Urinary bladder (tissue), 3 donors: ENCODE measurements at regions not wholly inside any gene's neighbourhood (a gene's known extent, or its start where the extent isn't known, plus 50 kb on each side); places are given as distances from the start of the nearest gene placed in this dataset.
"Not testable (repeated sequence)": the region's sequence is repeated elsewhere in the genome, so short reads cannot be mapped to it uniquely, and the experiment has no call there.

Experiments used
- DNase-seq: peaks from one replicate; pipeline ENCODE4 v3.0.0-alpha.2; 2015; ENCODE audit errors: extremely low spot score
- H3K27ac ChIP-seq: one replicate; pipeline ENCODE4 v1.5.1; 2013; ENCODE audit warnings: low read depth, mild to moderate bottlenecking, moderate library complexity
- H3K36me3 ChIP-seq: one replicate; pipeline ENCODE4 v1.6.1; 2013; ENCODE audit warnings: mild to moderate bottlenecking, moderate library complexity; ENCODE audit not compliant: insufficient read depth
- H3K4me1 ChIP-seq: one replicate; pipeline ENCODE4 v1.6.1; 2013; ENCODE audit warnings: mild to moderate bottlenecking, moderate library complexity; ENCODE audit not compliant: insufficient read depth
- H3K4me3 ChIP-seq: one replicate; pipeline ENCODE4 v1.5.1; 2013; ENCODE audit warnings: low read depth, low read length
- WGBS: extraction: QIAGEN DNeasy Blood & Tissue Kit; methylation state at CpG from one replicate; pipeline ENCODE4 v1.1.7; 2013; 5-methylcytosine and 5-hydroxymethylcytosine counted together
- donor health status: healthy with polysubstance abuse.
- donor health status: healthy.

DNA sequence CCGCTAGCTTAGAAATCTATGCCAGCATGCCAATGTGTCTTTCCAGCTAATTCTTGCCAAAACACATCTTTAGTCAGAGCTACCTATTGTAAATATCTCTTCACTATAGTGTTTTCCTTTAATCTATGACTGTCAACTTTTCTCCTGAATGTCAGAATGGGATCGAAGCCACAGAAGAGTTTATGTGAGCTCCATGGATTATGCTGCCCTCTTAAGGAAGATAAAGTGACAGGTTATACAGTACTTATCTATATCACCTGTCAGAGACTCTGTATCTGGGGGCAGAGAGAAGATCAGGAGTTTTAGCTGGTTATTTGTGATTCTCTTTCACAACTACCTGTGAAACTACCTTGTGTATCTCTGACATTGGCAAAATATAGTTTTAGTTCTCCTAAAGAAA lies 204.3 kb upstream of the SEL1L start:
- 64% methylated on average over 2 of the region's 2 CpGs for WGBS
- DNase-seq: no peak
- Histone ChIP-seq H3K36me3 (no peaks in the 10 kb centered on the region), H3K4me3 (no peak overlapping the region), H3K27ac (no peak overlapping the region), H3K4me1 (no peaks in the 10 kb centered on the region)

GRCh38 chr14:81738946-81739659 lies 205.4 kb upstream of the SEL1L start:
- DNase-seq: no peak
- no peak overlapping the region for H3K4me3 ChIP-seq
- 89% methylated on average over 4 of the region's 4 CpGs for WGBS
- H3K36me3 ChIP-seq: no peaks in the 10 kb centered on the region
- no peak overlapping the region for H3K27ac ChIP-seq
- no peaks in the 10 kb centered on the region for H3K4me1 ChIP-seq

- 76% methylated on average over 1 of the region's 1 CpG for WGBS
- Histone ChIP-seq H3K36me3 (no peaks in the 10 kb centered on the region), H3K27ac (no peak overlapping the region), H3K4me1 (no peaks in the 10 kb centered on the region), H3K4me3 (no peak overlapping the region)
- no peak for DNase-seq
These were observed 210.0 kb upstream of the SEL1L start for GRCh38 chr14:81743605-81744004.

- 78% methylated on average over 2 of the region's 2 CpGs for WGBS
- Histone ChIP-seq H3K36me3 (no peaks in the 10 kb centered on the region), H3K4me3 (no peak overlapping the region), H3K4me1 (no peaks in the 10 kb centered on the region), H3K27ac (no peak overlapping the region)
- DNase-seq: no peak
These were observed 217.5 kb upstream of the SEL1L start for GRCh38 chr14:81751198-81751597.

DNA sequence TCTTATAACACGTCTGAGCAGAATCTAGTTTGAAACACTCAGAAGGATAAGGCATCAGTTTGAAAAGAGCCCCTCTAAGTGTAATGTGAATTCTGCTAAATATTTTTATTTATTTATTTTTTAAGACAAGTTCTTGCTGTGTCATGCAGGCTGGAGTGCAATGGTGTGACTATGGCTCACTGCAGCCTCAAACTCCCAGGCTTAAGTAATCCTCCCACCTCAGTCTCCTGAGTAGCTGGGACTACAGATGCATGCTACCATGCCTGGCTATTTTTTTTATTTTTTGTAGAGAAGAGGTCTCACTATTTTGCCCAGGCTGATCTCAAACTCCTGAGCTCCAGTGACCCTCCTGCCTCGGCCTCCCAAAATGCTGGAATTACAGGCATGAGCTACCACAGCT lies 225.9 kb upstream of the SEL1L start:
- DNase-seq: no peak
- H3K4me1 ChIP-seq: no peaks in the 10 kb centered on the region
- 87% methylated on average over 2 of the region's 2 CpGs for WGBS
- H3K4me3 ChIP-seq: no peak overlapping the region
- H3K36me3 ChIP-seq: no peaks in the 10 kb centered on the region
- H3K27ac ChIP-seq: no peak overlapping the region

DNA sequence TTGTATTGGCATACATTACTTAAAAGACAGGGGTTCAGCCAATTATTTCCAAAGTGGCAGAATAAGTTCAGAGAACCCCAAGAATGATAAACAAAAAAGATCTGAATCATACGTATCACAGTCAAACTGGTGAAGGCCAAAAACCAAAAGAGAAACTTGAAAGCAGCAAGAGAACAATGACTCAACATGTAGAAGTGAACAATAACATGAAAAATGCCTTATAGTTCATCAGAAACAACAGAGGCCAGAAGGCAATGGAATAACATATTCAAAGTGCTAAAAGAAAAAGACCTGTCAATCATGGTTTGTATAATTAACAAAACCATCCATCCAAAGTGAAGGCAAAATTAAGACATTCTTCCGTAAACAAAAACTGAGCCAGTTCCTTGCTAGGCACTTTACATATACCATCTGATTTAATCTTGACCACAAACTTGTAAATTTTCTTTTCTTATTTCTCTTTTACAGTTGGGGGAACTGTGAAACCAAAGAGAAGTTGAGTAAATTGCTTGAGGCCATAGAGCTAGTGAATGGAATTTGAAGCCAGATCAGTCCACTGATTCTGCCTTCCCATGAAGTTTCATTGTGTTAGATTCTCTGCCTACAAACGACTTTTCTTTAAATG lies 232.1 kb upstream of the SEL1L start:
- WGBS: 78% methylated on average over 3 of the region's 3 CpGs
- no peaks in the 10 kb centered on the region for H3K4me1 ChIP-seq

GRCh38 chr14:81766321-81766915 lies 232.8 kb upstream of the SEL1L start:
- DNase-seq: no peak
- H3K36me3 ChIP-seq: no peaks in the 10 kb centered on the region
- H3K27ac ChIP-seq: no peak overlapping the region
- WGBS: 82% methylated on average over 4 of the region's 4 CpGs
- H3K4me1 ChIP-seq: no peaks in the 10 kb centered on the region
- no peak overlapping the region for H3K4me3 ChIP-seq

More for the DNA sequence above, 232.1 kb upstream of the SEL1L start:
- Histone ChIP-seq H3K4me3 (no peak overlapping the region), H3K27ac (no peak overlapping the region), H3K36me3 (no peaks in the 10 kb centered on the region)
- no peak for DNase-seq

DNA sequence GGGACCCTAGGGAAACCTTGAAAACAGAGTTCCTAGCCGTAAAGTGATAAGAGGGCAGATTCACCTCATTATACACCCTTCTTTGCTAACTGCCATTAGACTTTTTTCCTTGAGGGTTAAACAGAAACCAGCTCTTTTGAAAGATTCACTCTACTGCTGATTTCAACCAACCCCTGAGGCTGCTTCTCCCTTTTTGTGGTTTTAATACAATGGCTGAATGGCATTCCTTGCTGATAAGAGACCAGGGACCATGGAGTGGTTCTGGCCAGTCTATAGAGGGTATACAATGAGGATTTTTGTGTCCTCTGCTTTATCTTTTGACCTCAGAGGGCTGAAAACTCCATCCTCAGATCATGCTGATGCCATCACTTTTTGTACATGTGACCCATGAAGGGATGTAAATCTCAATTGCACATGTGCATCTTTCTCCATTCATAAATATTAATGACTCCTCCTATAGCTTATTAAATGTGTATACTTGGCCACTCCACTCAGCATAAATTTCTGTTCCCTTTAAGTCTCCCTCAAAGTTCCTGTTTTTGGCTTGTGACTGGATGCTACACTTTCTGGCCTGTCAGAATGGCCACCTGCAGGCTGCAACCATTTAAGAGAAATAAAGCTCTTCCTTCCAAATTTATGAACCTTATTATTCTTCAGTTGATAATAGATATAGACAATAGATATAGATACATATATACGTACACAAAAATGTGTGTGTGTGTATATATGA lies 233.8 kb upstream of the SEL1L start:
- no peaks in the 10 kb centered on the region for H3K36me3 ChIP-seq
- no peaks in the 10 kb centered on the region for H3K4me1 ChIP-seq
- H3K4me3 ChIP-seq: no peak overlapping the region
- no peak for DNase-seq
- WGBS: 87% methylated on average over 2 of the region's 2 CpGs
- no peak overlapping the region for H3K27ac ChIP-seq

DNA sequence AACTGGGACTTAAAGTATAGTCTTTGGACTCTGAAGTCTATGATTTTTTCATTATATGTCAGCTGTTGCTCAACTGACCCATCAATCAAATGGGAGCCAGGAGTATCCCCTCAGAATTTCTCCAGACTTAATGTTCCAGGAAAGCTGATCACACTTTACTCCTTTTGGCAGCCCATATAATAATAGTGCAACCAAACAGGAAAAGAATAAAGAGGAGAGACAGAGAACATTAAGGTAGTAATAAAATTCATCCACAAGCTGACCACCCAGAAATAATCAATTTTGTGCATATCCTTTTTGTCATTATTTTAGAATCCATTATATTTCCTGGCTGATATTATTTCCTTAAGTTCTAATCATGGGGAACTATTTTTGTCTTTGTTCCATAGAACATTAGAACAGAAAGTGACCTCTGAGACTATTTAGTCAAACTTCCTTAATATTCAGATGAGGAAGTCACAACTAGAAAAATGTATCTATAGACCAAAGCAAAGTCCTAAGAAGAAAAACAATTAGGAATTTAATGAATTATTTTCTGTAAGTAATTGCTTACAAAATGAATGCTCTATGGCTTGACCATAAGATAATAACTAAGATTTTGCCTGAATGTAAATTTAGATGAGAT lies 238.1 kb upstream of the SEL1L start:
- Histone ChIP-seq H3K36me3 (no peaks in the 10 kb centered on the region), H3K27ac (no peak overlapping the region), H3K4me1 (no peaks in the 10 kb centered on the region), H3K4me3 (no peak overlapping the region)
- no peak for DNase-seq

DNA sequence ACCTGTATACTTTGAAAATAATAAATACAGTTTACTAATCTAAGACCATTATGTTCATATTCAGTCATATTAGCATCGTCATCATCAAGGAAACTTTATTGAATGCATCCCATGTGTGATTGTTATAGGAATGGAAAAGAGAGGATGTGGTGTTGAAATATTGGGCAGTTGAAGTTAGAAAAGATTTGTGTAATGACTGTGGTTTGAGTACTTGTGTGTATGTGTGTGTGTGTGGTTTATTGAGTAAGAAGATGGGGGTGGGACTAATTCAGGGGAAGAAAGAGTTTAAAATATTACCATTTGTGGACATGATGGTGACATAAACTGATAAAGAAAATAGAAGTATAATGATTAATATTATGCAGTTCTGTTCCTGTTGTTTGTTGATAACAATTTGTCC lies 238.7 kb upstream of the SEL1L start:
- H3K27ac ChIP-seq: no peak overlapping the region
- H3K4me3 ChIP-seq: no peak overlapping the region
- no peak for DNase-seq
- no peaks in the 10 kb centered on the region for H3K4me1 ChIP-seq
- 93% methylated on average over 1 of the region's 1 CpG for WGBS
- no peaks in the 10 kb centered on the region for H3K36me3 ChIP-seq

DNA sequence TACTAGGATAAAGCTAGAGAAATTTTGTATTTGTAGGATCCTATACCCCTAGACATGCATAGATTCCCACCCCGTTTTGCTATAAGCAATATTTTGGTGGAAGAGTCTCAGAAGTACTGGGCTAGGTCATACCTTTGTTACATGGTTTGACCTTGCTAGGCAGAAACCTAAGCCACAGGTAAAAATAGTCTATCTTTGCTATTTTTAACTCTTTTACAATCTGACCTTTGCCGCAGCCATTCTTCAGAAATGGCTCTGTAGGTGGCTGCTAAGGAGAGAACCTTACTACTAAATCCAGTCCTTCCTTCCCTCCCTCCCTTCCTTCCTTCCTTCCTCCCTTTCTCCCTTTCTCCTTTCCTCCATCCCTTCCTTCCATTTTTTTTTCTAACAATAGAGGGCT lies 242.9 kb upstream of the SEL1L start:
- WGBS: 93% methylated on average over 2 of the region's 2 CpGs
- no peak for DNase-seq

GRCh38 chr14:81781798-81782197 lies 248.1 kb upstream of the SEL1L start:
- not testable (repeated sequence) for DNase-seq, H3K4me3 ChIP-seq, H3K36me3 ChIP-seq, H3K27ac ChIP-seq, H3K4me1 ChIP-seq
- WGBS: 77% methylated on average over 7 of the region's 7 CpGs

More for the DNA sequence above, 242.9 kb upstream of the SEL1L start:
- no peak overlapping the region for H3K4me3 ChIP-seq
- H3K36me3 ChIP-seq: no peaks in the 10 kb centered on the region
- no peak overlapping the region for H3K27ac ChIP-seq
- H3K4me1 ChIP-seq: no peaks in the 10 kb centered on the region

DNA sequence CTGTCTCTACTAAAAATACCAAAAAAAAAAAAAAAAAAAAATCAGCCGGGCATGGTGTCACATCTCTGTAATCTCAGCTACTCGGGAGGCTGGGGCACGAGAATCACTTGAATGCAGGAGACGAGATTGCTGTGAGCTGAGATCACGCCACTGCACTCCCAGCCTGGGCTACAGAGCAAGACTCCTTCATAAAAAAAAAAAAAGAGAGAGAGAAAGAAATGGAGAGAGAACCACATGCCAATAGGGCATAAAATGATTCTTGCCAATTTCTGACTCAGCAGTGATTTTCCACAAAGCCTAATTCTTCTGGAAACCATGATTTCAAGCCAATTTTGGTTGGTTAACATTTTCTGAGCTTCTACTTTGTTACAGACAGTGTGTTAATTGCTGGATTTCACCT lies 250.4 kb upstream of the SEL1L start:
- no peaks in the 10 kb centered on the region for H3K36me3 ChIP-seq
- DNase-seq: no peak
- 87% methylated on average over 5 of the region's 5 CpGs for WGBS
- no peaks in the 10 kb centered on the region for H3K4me1 ChIP-seq
- H3K4me3 ChIP-seq: no peak overlapping the region
- no peak overlapping the region for H3K27ac ChIP-seq
